Kidney (tissue), 13 donors: ENCODE measurements at regions not wholly inside any gene's neighbourhood (a gene's known extent, or its start where the extent isn't known, plus 50 kb on each side); places are given as distances from the start of the nearest gene placed in this dataset.

Experiments used
- DNase-seq, 5 donors: peaks; one replicate each; pipeline ENCODE4 v3.0.0-alpha.2; 2013 to 2020
- FAIRE-seq: peaks from 2 replicates; lab custom pipeline; 2012; peaks lifted over from hg19 to GRCh38; lab: Jason Lieb, UNC
- H3K27ac ChIP-seq, 2 donors: one replicate each; pipeline ENCODE4 v1.7.0; 2013; ENCODE audit warnings: low read depth in 2 of 2, low read length in 2 of 2, inconsistent platforms in 1 of 2
- H3K27me3 ChIP-seq: one replicate; pipeline ENCODE4 v1.7.1; 2013; ENCODE audit warnings: low read length, inconsistent platforms; ENCODE audit not compliant: control insufficient read depth, insufficient read depth
- H3K36me3 ChIP-seq, 3 donors: one replicate each; pipeline versions ENCODE4 v1.7.0 to v1.7.1; 2013; ENCODE audit warnings: low read length in 3 of 3, control low read depth in 1 of 3, inconsistent platforms in 1 of 3; ENCODE audit not compliant: insufficient read depth in 3 of 3, control insufficient read depth in 2 of 3
- H3K4me1 ChIP-seq, 3 donors: one replicate each; pipeline versions ENCODE4 v1.7.0 to v1.7.1; 2013; ENCODE audit warnings: low read length in 3 of 3, inconsistent platforms in 1 of 3, low read depth in 1 of 3; ENCODE audit not compliant: control insufficient read depth in 2 of 3, insufficient read depth in 2 of 3
- H3K4me3 ChIP-seq, 3 donors: one replicate each; pipeline versions ENCODE4 v1.7.0 to v1.8.1; 2013; ENCODE audit warnings: low read length in 3 of 3, control low read depth in 1 of 3, inconsistent platforms in 1 of 3
- H3K9ac ChIP-seq, 3 donors: one replicate each; pipeline versions ENCODE4 v1.7.0 to v1.7.1; 2013; ENCODE audit warnings: low read length in 3 of 3, control low read depth in 1 of 3, inconsistent platforms in 1 of 3
- H3K9me3 ChIP-seq, 3 donors: one replicate each; pipeline versions ENCODE4 v1.7.0 to v1.7.1; 2013; ENCODE audit warnings: low read length in 3 of 3, control low read depth in 1 of 3, inconsistent platforms in 1 of 3; ENCODE audit not compliant: control insufficient read depth in 2 of 3, insufficient read depth in 1 of 3
- intact Hi-C: fragments of 100-400 bp; cut with DNase I; formaldehyde crosslinking; loops from one replicate; pipeline ENCODE4 v1.11.1; 2022
- TF ChIP-seq, protein P1 (sequence below): IDR thresholded peaks from 3 replicates; pipeline ENCODE4 v1.5.1; 2012; ENCODE audit warnings: mild to moderate bottlenecking, moderate library complexity, borderline replicate concordance; ENCODE audit not compliant: insufficient read depth; ENCODE audit errors: extremely low read depth
- donor health status: control.
- donor health status: control.
- donor health status: control.
- donor health status: control.
- donor health status: control.
- donor health status: DM: yes; HTN: yes; CAD: no.
- donor health status: Normal renal cell carcinoma (clear cell type).

DNA sequence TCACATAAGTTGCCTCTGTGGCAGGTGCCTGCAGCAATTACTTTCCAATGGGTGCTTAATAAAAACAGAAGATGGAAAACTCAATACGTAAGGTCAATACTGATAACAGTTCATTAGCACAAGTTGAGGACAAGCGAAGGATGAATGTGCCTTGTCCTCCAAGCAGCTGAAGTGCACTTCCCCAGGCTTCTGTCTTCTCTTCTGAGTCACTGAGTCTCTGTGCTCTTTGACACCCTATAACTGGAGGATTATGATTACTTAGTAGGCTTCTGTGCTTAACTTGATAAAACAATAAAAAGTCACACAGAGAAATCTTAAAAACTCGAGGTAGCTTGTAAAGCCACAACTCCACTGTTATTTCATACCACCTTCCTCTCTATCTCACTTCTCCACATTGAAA, 216.6 kb upstream of the ADCY2 start:
- intact Hi-C loops: no loop called here
- H3K9ac ChIP-seq: no peak overlapping the region
- DNase-seq (no peak), FAIRE-seq (no peak)
- no peak overlapping the region for H3K4me3 ChIP-seq
- H3K4me1 ChIP-seq: no peaks in the 10 kb centered on the region
- H3K27me3 ChIP-seq: no peaks in the 10 kb centered on the region
- no peaks in the 10 kb centered on the region for H3K9me3 ChIP-seq
- TF ChIP-seq, protein P1, sequence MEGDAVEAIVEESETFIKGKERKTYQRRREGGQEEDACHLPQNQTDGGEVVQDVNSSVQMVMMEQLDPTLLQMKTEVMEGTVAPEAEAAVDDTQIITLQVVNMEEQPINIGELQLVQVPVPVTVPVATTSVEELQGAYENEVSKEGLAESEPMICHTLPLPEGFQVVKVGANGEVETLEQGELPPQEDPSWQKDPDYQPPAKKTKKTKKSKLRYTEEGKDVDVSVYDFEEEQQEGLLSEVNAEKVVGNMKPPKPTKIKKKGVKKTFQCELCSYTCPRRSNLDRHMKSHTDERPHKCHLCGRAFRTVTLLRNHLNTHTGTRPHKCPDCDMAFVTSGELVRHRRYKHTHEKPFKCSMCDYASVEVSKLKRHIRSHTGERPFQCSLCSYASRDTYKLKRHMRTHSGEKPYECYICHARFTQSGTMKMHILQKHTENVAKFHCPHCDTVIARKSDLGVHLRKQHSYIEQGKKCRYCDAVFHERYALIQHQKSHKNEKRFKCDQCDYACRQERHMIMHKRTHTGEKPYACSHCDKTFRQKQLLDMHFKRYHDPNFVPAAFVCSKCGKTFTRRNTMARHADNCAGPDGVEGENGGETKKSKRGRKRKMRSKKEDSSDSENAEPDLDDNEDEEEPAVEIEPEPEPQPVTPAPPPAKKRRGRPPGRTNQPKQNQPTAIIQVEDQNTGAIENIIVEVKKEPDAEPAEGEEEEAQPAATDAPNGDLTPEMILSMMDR: no peak
- H3K27ac ChIP-seq: no peak overlapping the region
- no peaks in the 10 kb centered on the region for H3K36me3 ChIP-seq

DNA sequence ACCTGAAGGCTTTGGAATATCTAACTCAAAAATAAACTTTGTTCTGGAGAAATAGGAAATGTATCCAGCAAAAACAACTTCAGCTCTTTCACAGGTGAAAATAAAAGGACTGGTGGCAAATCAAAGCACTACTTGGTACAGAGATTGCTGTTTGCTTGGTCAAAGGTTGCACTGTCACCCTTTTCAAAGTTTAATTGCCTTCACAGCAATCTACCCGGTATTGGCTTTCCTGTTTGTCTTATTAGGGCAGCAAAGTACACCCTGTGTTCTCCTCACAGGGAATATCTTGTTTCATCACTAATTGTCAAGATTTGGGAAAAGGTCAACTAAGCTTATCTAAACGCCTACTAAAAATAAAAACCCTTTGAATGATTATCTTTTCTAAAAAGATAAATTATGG, 214.1 kb upstream of the ADCY2 start:
- DNase-seq (peak in 2 of 5 donors; percentile 23 to 38), FAIRE-seq (no peak)
- Histone ChIP-seq H3K27me3 (no peaks in the 10 kb centered on the region), H3K4me1 (no peaks in the 10 kb centered on the region), H3K9ac (no peak overlapping the region), H3K9me3 (no peaks in the 10 kb centered on the region), H3K4me3 (no peak overlapping the region), H3K27ac (no peak overlapping the region), H3K36me3 (no peaks in the 10 kb centered on the region)
- intact Hi-C loops: no loop called here
- TF ChIP-seq, protein P1: no peak

DNA sequence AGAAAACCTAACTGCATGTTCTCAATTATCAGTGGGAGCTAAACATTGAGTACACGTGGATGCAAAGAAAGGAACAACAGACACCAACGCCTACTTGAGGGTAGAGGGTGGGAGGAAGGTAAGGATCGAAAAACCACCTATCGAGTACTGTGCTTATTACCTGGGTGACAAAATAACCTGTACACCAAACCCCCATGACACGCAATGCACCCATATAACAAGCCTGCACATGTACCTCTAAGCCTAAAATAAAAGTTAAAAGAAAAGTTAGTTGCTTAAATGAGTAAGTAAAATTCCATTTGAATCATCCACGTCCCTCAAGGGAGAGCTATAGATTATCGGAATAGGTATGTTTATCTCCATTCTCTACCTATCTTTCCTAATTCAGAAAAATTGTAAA, 210.2 kb upstream of the ADCY2 start:
- H3K27me3 ChIP-seq: no peaks in the 10 kb centered on the region
- no peak overlapping the region for H3K4me3 ChIP-seq

DNA sequence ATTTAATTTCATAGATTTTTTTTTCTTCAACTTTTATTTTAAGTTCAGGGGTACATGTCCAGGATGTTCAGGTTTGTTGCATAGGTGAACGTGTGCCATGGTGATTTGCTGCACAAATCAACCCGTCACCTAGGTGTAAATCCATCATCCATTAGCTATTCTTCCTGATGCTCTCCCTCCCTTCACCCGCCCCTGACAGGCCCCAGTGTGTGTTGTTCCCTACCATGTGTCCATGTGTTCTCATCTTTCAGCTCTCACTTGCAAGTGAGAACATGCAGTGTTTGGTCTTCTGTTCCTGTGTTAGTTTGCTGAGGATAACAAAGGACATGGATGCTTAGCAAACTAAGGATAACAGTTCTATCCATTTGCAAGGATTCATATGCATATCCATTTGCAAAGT, 209.1 kb upstream of the ADCY2 start:
- no peak overlapping the region for H3K9ac ChIP-seq
- no peaks in the 10 kb centered on the region for H3K27me3 ChIP-seq
- DNase-seq (no peak), FAIRE-seq (no peak)
- no peaks in the 10 kb centered on the region for H3K4me1 ChIP-seq
- intact Hi-C loops: no loop called here
- no peaks in the 10 kb centered on the region for H3K9me3 ChIP-seq
- TF ChIP-seq, protein P1: no peak
- no peaks in the 10 kb centered on the region for H3K36me3 ChIP-seq
- no peak overlapping the region for H3K27ac ChIP-seq
- no peak overlapping the region for H3K4me3 ChIP-seq

More for the DNA sequence above, 210.2 kb upstream of the ADCY2 start:
- Histone ChIP-seq H3K4me1 (no peaks in the 10 kb centered on the region), H3K27ac (no peak overlapping the region), H3K9me3 (no peaks in the 10 kb centered on the region), H3K9ac (no peak overlapping the region), H3K36me3 (no peaks in the 10 kb centered on the region)
- intact Hi-C loops: no loop called here
- no peak for FAIRE-seq
- TF ChIP-seq, protein P1: no peak
- DNase-seq: no peak
